Central memory CD4-positive, alpha-beta T cell (primary cell): ENCODE measurements at regions not wholly inside any gene's neighbourhood (a gene's known extent, or its start where the extent isn't known, plus 50 kb on each side); places are given as distances from the start of the nearest gene placed in this dataset.

Experiments
- DNase-seq: peaks from one replicate; pipeline ENCODE4 v3.0.0; 2022

GRCh38 chr7:52980129-52980528 lies 55.3 kb upstream of the POM121L12 start:
- DNase-seq: no peak

GRCh38 chr7:52973126-52973525 lies 62.3 kb upstream of the POM121L12 start:
- DNase-seq: no peak

DNA sequence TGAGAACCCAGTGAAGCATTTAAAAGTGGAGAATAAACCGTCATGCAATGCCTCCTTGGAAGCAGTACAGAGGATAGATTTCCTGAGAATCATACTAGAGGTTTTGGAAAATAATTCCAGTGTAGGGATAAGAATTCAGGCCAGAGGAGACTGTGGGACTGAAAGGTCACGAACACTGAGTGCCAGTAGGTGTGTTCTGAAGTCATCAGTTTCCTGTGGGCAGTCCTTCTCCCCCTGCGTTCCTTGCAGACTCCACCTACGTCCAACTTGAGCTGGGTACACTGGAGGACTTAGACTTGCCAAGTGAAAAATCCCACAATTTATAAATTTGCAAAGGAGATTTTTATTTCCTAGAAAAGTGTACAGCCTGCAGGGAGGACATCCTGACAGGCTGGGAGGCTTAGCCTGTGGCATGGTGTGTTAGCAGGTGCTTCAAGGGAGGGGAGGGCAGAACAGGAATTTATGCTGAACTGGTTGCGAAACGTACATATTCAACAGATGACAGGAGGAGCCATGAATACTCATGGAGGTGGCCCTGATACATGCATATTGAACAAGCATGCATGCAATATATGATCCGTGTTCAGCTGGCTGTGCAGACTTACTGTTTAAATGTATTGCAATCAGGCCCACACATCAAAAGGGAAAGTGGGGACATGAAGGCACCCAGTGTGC lies 72.9 kb upstream of the POM121L12 start:
- no peak for DNase-seq

GRCh38 chr7:52961084-52961483 lies 74.3 kb upstream of the POM121L12 start:
- DNase-seq: no peak

DNA sequence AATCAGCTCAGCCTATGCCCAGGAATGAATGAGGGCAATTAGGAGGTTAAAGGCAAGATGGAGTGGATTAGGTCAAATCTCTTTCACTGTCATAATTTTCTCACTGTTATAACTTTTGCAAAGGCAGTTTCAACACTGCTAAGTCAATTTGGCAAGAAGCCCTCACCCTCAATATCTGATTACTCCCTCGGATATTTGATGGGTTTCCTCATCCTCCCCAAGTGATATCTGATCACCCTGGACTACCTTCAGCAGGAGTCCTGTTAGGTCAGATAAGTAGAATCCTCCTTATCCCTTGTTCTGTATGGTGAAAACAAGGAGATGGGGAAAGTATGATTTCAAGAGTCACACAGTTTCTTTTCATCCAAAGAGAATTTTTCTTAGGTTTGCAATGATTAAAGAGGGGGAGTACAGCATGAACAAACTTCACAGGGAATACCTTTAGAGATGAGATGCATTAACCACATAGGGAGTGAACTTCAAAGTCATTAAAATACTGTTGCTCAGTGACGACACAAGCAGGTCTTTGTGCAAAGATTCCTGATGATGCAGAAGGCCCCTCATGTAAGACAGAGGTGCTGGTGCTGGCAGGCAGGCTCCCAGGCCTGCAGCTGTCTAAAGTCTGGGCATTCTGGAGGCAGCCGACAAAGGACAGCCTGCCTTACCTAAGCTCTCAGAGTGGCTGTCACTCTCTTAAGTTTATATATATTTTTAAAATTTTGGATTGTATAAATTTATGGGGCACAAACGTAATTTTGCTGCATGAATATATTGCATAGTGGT lies 75.4 kb upstream of the POM121L12 start:
- DNase-seq: no peak

- DNase-seq: no peak
These were observed 76.1 kb upstream of the POM121L12 start for GRCh38 chr7:52959336-52959735.

DNA sequence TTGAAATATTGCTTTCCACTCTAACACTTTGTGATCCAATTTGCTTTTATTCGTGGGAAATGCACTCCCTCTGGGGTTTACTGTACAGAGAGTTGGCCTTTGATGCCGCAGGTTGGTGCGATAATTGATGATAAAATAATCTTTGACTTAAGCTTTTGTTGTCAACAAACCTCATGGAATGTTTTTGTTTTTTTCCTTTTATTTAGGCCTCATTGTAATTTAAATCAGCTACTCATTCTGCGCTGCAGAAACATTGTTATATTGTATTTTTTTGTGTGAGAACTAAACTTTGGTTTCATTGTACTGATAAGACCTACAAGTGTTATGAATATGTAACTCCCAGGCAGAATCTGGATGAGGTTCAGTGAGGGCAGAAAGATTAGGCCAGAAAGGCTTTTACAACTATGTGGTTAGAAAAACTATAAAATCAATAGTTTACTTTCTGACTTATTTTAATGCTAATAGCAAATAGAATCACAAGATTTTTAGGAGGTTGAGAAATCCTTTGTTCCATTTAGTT lies 76.8 kb upstream of the POM121L12 start:
- DNase-seq: no peak

GRCh38 chr7:52956379-52956915 lies 79.0 kb upstream of the POM121L12 start:
- DNase-seq: no peak

- no peak for DNase-seq
These were observed 79.9 kb upstream of the POM121L12 start for GRCh38 chr7:52955522-52955921.

DNA sequence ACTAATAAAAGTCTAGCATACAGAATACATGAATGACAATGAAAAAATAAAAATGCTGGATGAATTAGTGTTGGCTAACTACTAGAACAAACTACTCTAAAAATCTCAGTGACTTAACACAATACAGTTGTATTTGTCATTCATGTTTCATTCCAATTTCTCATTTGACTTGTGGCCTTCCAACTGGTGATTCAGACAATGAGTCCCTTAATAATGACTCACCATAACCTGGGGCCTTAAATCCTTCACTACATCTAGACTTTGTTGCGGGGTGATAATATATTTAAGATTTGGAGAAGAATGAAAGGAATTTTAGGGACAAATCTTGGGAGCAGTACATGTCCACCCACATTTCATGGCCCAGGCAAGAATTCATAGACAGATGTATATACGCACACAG lies 90.5 kb upstream of the POM121L12 start:
- DNase-seq: no peak

DNA sequence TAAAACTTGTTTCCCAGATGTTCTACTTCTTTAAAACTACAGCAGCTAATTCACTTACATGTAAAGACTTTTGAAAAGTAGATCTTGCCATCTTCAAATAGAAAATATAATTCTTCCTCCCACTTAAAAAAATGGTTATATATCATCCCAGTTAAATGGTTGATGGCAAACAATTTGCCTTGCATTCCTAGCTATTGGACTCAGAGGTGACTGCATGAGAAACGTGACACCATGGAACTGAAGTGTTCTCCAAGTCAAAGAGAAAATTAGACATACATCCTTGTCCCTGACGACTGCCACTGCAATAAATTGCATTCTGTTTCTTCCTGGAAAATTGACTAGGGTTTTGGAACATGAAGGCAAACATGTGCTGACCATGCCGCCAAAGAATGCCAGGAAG lies 95.0 kb upstream of the POM121L12 start:
- no peak for DNase-seq

GRCh38 chr7:52938455-52939133 lies 96.8 kb upstream of the POM121L12 start:
- DNase-seq: no peak

DNA sequence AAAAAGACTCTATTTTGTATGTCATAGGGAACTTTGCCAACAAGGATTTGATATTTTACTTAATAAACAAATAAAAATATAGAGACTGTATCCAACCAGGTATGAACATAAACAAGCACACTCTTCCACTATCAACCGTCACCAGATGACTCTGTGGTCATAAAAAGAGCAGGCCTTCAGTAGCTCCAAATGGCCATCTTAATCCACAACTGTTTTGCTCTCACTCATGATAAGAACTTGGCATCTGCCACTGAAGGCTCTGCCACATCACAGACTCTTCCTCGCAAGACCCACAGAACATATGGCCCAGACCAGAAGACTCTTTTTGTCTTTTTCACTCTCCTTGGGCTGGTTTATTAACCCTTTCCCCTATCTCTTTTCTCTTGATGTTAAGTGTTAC lies 98.7 kb upstream of the POM121L12 start:
- DNase-seq: no peak

DNA sequence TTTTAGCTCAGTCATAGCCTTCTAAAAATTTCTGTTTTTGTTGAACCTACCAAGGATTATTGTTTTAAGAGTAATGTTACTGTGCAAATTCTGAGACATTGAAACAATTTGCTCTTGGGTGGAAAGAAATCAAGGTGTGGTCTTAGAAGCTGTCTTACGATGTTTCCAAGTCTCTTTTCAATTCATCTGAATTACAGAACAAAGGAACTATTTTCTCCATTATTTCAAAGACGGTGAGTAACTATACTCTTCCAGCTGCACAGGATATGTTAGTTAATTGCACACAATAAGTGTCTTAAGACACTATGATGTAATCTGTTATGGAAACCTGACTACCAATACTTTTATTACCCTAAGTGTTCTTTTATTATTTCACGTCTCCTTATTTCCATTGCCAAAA lies 106.8 kb upstream of the POM121L12 start:
- no peak for DNase-seq

DNA sequence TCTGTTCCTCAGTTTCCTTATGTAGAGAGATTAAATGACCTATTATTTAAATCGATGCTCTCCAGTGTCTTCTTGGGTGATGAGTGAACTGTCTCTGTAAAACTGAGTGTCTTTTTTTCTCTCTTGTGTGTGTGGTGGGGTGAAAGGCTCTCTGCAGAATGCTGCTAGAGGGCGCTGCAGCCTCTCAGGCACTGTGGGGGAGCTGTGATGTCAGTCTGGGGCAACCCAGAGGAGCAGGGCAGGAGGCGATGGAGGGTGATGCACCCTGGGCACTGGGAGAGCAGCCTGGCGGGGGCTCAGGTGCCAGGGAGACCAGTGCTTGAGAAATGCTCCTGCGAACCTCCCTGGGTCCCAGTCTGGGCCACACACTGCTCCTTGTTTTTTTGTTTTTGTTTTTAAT lies 110.1 kb upstream of the POM121L12 start:
- no peak for DNase-seq

DNA sequence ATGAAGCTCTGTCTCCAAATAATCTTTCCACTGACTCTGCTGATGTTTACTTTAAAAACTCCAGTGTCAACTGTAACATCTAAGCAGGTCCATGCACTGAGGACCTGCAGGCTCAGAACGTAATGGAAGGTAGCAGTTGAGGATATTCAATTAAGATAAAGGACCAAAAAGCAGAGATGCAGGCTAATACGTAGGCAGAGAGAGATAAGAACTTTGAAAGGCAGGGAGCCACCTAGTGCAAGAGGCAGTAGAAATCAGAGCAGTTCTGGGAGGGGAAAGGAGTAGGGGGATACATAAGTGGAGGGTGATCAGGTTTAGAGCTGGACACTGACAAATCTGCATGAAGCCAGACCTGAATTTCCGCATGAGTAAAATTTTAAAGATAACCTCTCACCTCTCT lies 114.5 kb upstream of the POM121L12 start:
- no peak for DNase-seq

DNA sequence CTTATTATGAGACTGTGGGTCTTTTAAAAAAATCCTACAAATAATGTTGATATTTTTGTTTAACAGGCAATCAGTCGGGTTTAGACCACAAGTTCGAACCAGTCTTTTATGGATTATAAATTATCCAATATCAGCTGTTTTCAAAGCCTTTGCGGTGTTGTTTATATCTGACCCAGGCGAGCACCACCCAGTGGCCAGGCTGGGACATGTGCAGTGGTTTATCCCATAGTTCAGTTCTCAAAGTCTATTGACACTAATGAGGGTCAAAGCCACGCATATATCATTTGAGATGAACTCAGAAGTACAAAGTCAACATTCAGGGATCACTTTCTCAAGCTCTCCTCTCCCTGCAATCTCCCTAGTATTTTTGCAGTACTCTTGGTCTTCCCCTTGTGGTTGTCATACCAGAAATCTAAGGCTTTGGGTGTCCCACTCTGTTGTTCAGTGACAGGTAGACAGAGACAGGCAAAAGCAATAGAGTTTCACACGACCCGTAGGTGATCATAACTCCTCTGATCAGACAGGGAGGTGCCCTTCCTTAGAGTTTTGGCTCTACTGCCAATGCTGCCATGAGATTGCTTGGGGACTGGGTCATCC lies 117.4 kb upstream of the POM121L12 start:
- no peak for DNase-seq

DNA sequence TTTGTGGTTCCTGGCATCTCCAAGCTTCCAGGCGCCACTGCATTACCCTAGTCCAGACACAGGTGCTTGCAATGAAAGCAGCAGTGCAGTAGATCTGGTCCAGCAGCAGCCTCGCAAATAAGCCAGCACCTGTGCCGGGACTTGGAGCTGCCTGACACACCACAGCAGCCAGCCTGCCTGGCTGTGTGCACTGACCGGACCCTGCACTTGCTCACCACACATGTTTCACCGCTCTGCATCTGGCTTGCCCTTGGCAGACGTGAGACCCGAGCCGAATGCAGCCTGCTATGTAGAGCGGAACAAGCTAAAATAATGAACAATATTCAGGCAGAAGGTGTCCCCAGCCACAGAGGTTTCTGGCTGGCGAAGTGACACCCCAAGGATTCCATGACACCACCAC lies 123.6 kb upstream of the POM121L12 start:
- DNase-seq: no peak

- no peak for DNase-seq
These were observed 124.1 kb upstream of the POM121L12 start for GRCh38 chr7:52911326-52911725.

- no peak for DNase-seq
These were observed 125.5 kb upstream of the POM121L12 start for GRCh38 chr7:52909935-52910334.

GRCh38 chr7:52909131-52909530 lies 126.3 kb upstream of the POM121L12 start:
- no peak for DNase-seq

DNA sequence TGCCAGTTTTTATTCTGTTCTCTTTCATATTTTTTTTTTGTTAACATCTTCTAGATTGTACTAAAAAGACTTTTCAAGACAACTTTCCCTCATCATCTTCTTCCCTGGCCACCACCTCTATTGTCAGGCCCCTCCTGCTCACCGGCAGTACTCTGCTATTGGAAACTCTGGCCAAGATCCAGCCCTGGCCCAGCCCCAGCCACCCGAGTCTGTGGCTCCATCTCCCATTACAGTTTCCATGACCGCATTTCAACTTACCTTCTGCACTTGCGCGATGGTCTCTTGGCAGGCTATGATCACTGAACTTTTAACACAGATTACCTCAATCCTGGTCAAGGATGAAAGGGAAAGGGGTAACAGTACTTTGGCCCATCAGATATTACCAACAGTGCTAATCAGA lies 137.7 kb upstream of the POM121L12 start:
- no peak for DNase-seq

- DNase-seq: no peak
These were observed 138.1 kb upstream of the POM121L12 start for GRCh38 chr7:52897288-52897687.
